Stimulated activated CD4-positive, alpha-beta T cell treated with anti-CD3 and anti-CD28 coated beads, Interleukin-4, amount 100 ng/mL, for 24 hours (primary cell): ENCODE measurements at regions not wholly inside any gene's neighbourhood (a gene's known extent, or its start where the extent isn't known, plus 50 kb on each side); places are given as distances from the start of the nearest gene placed in this dataset.

Experiments
- DNase-seq: peaks from one replicate; pipeline ENCODE4 v3.0.0-alpha.2; 2020

GRCh38 chr20:57964011-57964862 lies 254.4 kb upstream of the PMEPA1 start:
- DNase-seq = no peak

- DNase-seq = no peak
These were observed 251.2 kb upstream of the PMEPA1 start for GRCh38 chr20:57960803-57961575.

GRCh38 chr20:57959589-57959988 lies 249.8 kb upstream of the PMEPA1 start:
- DNase-seq = no peak

DNA sequence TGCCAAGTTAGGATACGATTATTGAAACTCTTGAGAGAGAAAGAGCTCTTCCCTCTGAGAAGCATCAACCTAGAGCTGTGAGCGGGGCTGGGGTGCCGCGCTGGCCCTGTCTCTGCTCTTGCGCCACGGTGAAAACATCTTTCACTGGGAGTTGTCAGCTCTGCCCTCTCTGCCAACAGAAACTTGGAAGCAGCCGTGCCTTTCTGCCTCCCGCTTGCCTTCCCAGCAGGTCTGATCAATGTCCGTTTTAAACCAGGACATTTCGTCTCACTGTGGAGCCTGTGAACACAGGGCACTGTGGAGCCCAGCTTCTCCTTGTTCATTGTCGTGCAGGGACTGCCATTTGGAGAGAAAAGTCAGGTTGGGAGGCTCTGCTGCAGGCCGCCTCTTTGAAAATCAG lies 249.2 kb upstream of the PMEPA1 start:
- DNase-seq = no peak

GRCh38 chr20:57958050-57958420 lies 248.2 kb upstream of the PMEPA1 start:
- DNase-seq = no peak

GRCh38 chr20:57957411-57958049 lies 247.7 kb upstream of the PMEPA1 start:
- no peak for DNase-seq

DNA sequence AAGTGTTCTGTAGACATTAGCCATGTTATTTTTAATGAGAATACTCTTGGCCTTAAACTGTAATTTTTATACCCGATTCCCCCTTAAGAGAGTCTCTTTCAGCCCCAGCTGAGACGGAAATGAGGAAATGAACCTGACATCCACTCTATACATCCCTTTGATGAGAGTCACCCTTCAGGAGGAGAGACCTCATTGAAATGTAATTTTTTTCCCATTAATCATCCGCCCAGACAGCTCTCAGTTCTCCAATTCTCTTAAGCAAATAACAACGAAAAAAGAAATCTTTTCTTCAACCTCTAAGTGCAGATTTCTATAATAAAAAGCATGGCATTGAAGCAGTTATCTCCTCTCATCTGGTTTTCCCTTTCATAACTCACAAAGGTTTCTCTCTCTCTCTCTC lies 243.8 kb upstream of the PMEPA1 start:
- DNase-seq = no peak

DNA sequence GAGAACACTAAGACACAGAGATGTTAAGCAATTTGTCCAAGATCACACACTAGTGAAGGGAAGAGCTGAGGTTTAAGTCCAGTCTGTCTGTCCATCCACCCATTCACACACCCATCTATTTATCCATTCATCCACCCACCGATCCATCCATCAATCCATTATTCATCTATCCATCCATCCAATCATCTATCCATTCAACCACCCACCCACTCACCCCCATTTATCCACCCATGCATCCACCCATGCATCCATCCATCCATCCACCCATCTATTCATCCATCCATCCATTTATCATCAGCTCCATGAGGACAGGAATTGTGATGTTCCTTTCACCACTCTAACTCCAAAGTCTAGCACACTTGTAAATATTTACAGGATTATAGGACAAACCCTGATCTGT lies 242.3 kb upstream of the PMEPA1 start:
- DNase-seq = no peak

GRCh38 chr20:57951549-57951948 lies 241.7 kb upstream of the PMEPA1 start:
- no peak for DNase-seq

GRCh38 chr20:57950764-57951485 lies 241.1 kb upstream of the PMEPA1 start:
- no peak for DNase-seq

- no peak for DNase-seq
These were observed 238.6 kb upstream of the PMEPA1 start for GRCh38 chr20:57948180-57948955.

GRCh38 chr20:57947421-57948179 lies 237.8 kb upstream of the PMEPA1 start:
- no peak for DNase-seq

DNA sequence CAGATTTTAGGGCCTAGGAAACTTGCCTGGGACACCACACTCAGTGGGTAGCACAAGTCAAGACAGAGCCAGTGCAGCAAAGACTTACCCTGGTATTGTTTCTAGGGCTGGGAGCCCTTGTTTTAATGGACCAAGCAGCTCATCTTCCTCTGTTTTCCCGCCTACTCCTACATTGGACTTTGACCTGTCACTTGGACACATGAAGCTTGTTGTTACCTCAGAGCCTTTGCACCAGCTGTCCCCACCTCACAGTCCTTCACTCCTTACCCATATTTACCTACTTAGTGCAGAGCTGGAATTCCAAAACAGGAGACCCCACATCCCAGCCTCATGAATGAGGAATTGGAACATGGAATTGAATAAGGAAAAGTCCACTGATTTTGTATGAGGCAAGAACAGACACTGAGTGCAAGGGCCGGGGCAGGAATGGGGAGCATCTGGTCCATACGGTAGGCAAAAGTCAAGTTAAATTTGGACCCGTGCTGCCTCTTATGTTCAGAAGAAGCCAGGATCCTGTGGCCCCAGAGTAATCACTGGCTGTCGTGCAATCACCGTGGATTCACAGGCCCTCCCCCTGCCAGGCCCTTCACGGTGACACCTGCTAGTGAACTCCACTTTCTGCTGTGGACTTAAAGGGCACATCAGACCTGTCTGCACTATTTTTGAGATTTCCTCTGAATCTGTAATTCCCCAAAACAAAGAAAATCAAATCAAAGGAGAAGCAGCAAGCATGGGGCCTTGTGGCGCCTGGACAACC lies 236.9 kb upstream of the PMEPA1 start:
- DNase-seq = no peak

DNA sequence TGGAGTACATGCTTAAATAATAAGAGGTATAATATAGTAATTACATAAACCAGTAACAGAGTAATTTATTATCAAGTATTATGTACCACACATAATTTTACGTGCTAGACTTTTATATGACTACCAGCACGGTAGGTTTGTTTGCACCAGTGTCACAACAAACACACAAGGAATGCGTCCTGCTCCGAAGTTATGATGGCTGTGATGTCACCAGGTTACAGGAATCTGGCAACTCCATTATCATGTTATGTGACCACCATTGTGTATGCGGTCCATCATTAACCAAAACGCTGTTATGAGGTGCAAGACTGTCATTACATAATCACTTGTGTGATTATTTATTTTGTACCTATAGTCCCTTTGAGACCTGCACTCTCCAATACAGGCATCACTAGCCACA lies 235.2 kb upstream of the PMEPA1 start:
- DNase-seq = no peak

GRCh38 chr20:57943950-57944349 lies 234.1 kb upstream of the PMEPA1 start:
- no peak for DNase-seq

DNA sequence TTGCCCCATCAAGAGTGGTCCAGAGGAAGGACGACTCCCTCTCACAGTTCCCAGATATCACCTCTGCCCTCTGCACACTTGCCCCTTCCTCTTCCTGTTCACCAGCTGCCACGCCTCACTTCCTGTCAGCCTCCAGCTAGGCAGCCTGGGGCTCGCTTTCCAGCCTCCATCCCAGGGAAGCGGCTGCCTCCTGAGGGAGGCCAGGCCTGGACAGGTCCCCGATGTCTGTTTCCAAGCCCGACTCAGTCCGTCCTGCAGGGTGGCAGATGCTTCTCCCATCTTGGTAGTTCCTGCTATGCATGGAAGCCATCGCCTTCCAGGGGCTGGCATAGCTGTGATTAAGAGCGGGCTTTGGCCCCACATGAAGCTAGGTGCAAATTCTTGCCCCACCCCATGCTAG lies 233.5 kb upstream of the PMEPA1 start:
- no peak for DNase-seq

- no peak for DNase-seq
These were observed 232.0 kb upstream of the PMEPA1 start for GRCh38 chr20:57941604-57942381.

DNA sequence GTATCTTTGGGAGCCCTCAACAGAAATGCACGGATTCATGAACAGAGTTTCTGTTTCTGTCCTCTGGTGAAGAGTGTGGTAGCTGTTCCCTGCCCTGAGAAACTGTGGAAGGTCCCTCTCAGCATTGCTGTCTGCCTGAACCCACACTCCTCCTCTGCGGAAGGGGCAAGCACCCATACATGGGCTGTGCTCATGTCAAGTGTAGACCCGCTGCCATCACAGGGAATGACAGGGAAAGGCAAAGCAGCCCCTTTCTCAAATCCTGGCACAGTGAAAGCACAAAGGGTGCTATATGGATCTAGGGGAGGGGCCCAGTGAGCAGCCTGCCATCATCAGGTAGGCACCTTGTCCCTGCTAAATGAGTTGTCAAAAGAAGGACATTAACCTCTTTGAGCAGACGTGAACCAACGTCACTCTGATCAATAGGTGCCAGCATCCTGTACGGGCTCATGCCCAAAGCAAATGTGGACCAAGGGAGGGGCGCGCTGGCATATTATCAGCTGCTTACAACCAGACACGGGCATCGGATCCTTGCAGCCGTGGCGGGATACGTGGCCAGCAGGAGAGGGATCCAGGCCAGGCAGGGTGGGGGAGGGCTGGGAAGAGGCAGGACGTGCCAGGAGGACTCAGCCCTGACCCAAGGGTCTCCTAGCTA lies 231.2 kb upstream of the PMEPA1 start:
- no peak for DNase-seq

DNA sequence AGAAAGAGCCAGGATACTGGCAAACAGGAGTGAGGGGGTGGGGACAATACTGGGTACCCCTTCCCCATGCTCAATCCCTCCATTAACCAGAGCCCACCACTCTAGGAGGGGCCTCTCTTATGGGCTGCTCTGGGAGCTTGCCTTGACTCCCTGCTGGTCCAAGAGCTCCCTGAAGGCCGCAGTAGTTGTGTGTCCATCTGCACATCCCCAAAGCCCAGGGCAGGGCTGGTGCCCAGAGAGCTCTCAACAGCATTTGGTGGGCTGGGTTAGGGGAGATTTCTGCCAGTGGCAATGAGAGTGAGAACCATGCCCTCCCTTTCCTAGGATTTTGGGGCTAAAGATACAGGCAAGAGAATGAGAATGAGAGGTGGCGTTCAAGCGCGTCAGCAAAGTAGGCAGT lies 230.6 kb upstream of the PMEPA1 start:
- no peak for DNase-seq
